CD4-positive, alpha-beta T cell (primary cell): ENCODE measurements at regions not wholly inside any gene's neighbourhood (a gene's known extent, or its start where the extent isn't known, plus 50 kb on each side); places are given as distances from the start of the nearest gene placed in this dataset.

Source experiments
- ATAC-seq: fragments of 200-7000 bp; cut with Tn5 transposase; one replicate; pipeline ENCODE4 v1.10.0; 2022; ENCODE audit warnings: mild to moderate bottlenecking; ENCODE audit not compliant: poor library complexity
- CTCF ChIA-PET: fragments of 350-600 bp; sonication (Branson Sonifier 250); formaldehyde crosslinking; loops from one replicate; lab custom pipeline; 2021; ENCODE audit warnings: antibody characterized with exemption, inconsistent platforms; lab: Charles Lee
- POLR2A ChIA-PET: fragments of 350-600 bp; sonication (Branson Sonifier 250); formaldehyde crosslinking; loops from one replicate; lab custom pipeline; 2021; ENCODE audit warnings: antibody characterized with exemption, inconsistent platforms; lab: Charles Lee
- DNase-seq, 14 experiments: peaks; one replicate each; pipeline ENCODE4 v3.0.0-alpha.2; 2013 to 2020; ENCODE audit warnings: mixed read lengths in 2 of 14
- H3K27ac ChIP-seq, 2 donors: one replicate each; pipeline versions ENCODE4 v1.5.1 to v1.7.0; 2013; ENCODE audit warnings: low read length in 2 of 2, low read depth in 1 of 2, mild to moderate bottlenecking in 1 of 2
- H3K27me3 ChIP-seq, 2 experiments: 1 replicate in 1 of 2; 2 replicates in 1 of 2; pipeline versions ENCODE4 v1.6.1 to v1.7.0; 2013; ENCODE audit warnings: low read length in 2 of 2, control low read depth in 1 of 2, mild to moderate bottlenecking in 1 of 2, moderate library complexity in 1 of 2; ENCODE audit not compliant: insufficient read depth in 2 of 2, control insufficient read depth in 1 of 2
- H3K36me3 ChIP-seq: one replicate; pipeline ENCODE4 v1.6.1; 2013; ENCODE audit warnings: low read length, control low read depth; ENCODE audit not compliant: insufficient read depth
- H3K4me1 ChIP-seq: one replicate; pipeline ENCODE4 v1.6.1; 2013; ENCODE audit warnings: low read length, control low read depth; ENCODE audit not compliant: insufficient read depth
- H3K4me3 ChIP-seq: one replicate; pipeline ENCODE4 v1.5.1; 2013; ENCODE audit warnings: mild to moderate bottlenecking, low read length, moderate library complexity
- H3K9me3 ChIP-seq, 2 experiments: 1 replicate in 1 of 2; 2 replicates in 1 of 2; pipeline versions ENCODE4 v1.6.1 to v1.7.0; 2013; ENCODE audit warnings: low read length in 2 of 2, mild to moderate bottlenecking in 2 of 2, control low read depth in 1 of 2, moderate library complexity in 1 of 2; ENCODE audit not compliant: control insufficient read depth in 1 of 2, insufficient read depth in 1 of 2
- H3K27ac Mint-ChIP-seq: one replicate; pipeline ENCODE4 v1.8.0; 2020; ENCODE audit warnings: mixed read lengths
- H3K27me3 Mint-ChIP-seq: one replicate; pipeline ENCODE4 v1.8.0; 2021; ENCODE audit warnings: mixed read lengths
- H3K36me3 Mint-ChIP-seq: one replicate; pipeline ENCODE4 v1.8.0; 2021; ENCODE audit warnings: low read depth, mixed read lengths
- H3K4me1 Mint-ChIP-seq: one replicate; pipeline ENCODE4 v1.8.0; 2021; ENCODE audit warnings: low read depth, mixed read lengths
- H3K4me3 Mint-ChIP-seq: one replicate; pipeline ENCODE4 v1.8.0; 2020; ENCODE audit warnings: mild to moderate bottlenecking, mixed read lengths
- H3K9me3 Mint-ChIP-seq: one replicate; pipeline ENCODE4 v1.8.0; 2020; ENCODE audit warnings: mixed read lengths
- CTCF ChIP-seq: fragments of 200-600 bp; IDR thresholded peaks from one replicate; pipeline ENCODE4 v1.8.0; 2022; ENCODE audit warnings: antibody characterized with exemption, mild to moderate bottlenecking
- intact Hi-C, 2 experiments: fragments of 100-400 bp; cut with DNase I in 1 of 2; cut with micrococcal nuclease in 1 of 2; formaldehyde crosslinking; loops; one replicate each; pipeline versions ENCODE4 v1.15.1 to v1.9.0; 2023 to 2025; cut with DNase I, micrococcal nuclease

GRCh38 chr1:101111461-101111860, 85.9 kb upstream of the DPH5 start:
- H3K27me3 ChIP-seq, result no peaks in the 10 kb centered on the region
- no peaks in the 10 kb centered on the region for H3K36me3 ChIP-seq
- ATAC-seq, result no peak
- Mint-ChIP-seq H3K36me3 (no peaks in the 10 kb centered on the region), H3K4me1 (peaks cover 66% of the 10 kb centered on the region), H3K4me3 (peak overlapping the region; percentile 73), H3K27ac (peak overlapping the region; percentile 94), H3K27me3 (no peaks in the 10 kb centered on the region), H3K9me3 (no peaks in the 10 kb centered on the region)
- intact Hi-C loops, result loop anchor here in 1 of 2 experiments (5.0 kb wide), 2 partner anchors 44 to 246 kb away; no protein-coding TSS in a partner anchor
- no peak for TF ChIP-seq CTCF
- no peak for DNase-seq
- peaks cover 23% of the 10 kb centered on the region for H3K4me1 ChIP-seq
- H3K4me3 ChIP-seq, result no peak overlapping the region
- ChIA-PET POLR2A (interaction anchor here (0.6 to 4.2 kb wide), 15 partner anchors 10 to 216 kb away, joined by 3 to 64 read pairs (median 4); partner anchors contain the start of gene S1PR1), CTCF (interaction anchor here (0.7 to 3.0 kb wide), 11 partner anchors 10 to 246 kb away, joined by 3 to 17 read pairs (median 6); partner anchors contain the start of gene S1PR1)
- peak overlapping the region; percentile 58 to 81 for H3K27ac ChIP-seq
- H3K9me3 ChIP-seq, result no peaks in the 10 kb centered on the region

- ChIA-PET POLR2A (interaction anchor here (4.2 kb wide), 1 partner anchor 128 kb away, joined by 64 read pairs; the partner anchor contains the start of gene S1PR1), CTCF (interaction anchor here (0.8 to 1.6 kb wide), 3 partner anchors 27 to 179 kb away, joined by 3 to 5 read pairs (median 3); no protein-coding TSS in a partner anchor)
- H3K9me3 Mint-ChIP-seq, result no peaks in the 10 kb centered on the region
- TF ChIP-seq CTCF, result no peak
- peaks cover 61% of the 10 kb centered on the region for H3K4me1 Mint-ChIP-seq
- ATAC-seq, result no peak
- H3K27me3 Mint-ChIP-seq, result no peaks in the 10 kb centered on the region
- Histone ChIP-seq H3K36me3 (no peaks in the 10 kb centered on the region), H3K9me3 (peaks cover 0 to 3% of the 10 kb centered on the region in 2 experiments), H3K27me3 (no peaks in the 10 kb centered on the region), H3K4me3 (no peak overlapping the region), H3K27ac (peak overlapping the region in 1 of 2 donors; percentile 28), H3K4me1 (peaks cover 23% of the 10 kb centered on the region)
- DNase-seq, result no peak
- intact Hi-C loops, result loop anchor here in 1 of 2 experiments (5.0 kb wide), 2 partner anchors 42 to 248 kb away; no protein-coding TSS in a partner anchor
- H3K4me3 Mint-ChIP-seq, result no peak overlapping the region
- no peaks in the 10 kb centered on the region for H3K36me3 Mint-ChIP-seq
- H3K27ac Mint-ChIP-seq, result peak overlapping the region; percentile 94
These were observed 84.2 kb upstream of the DPH5 start for GRCh38 chr1:101109791-101110190.

- ATAC-seq, result no peak
- H3K27ac Mint-ChIP-seq, result peak overlapping the region; percentile 94
These were observed 82.5 kb upstream of the DPH5 start for GRCh38 chr1:101108111-101108500.

More at GRCh38 chr1:101108111-101108500, 82.5 kb upstream of the DPH5 start:
- Mint-ChIP-seq H3K27me3 (no peaks in the 10 kb centered on the region), H3K4me1 (peaks cover 61% of the 10 kb centered on the region), H3K9me3 (no peaks in the 10 kb centered on the region), H3K4me3 (no peak overlapping the region), H3K36me3 (no peaks in the 10 kb centered on the region)
- H3K27me3 ChIP-seq, result no peaks in the 10 kb centered on the region
- no peak for TF ChIP-seq CTCF
- H3K4me3 ChIP-seq, result no peak overlapping the region
- H3K9me3 ChIP-seq, result peaks cover 0 to 3% of the 10 kb centered on the region in 2 experiments
- ChIA-PET CTCF (interaction anchor here (0.7 to 1.0 kb wide), 4 partner anchors 22 to 150 kb away, joined by 3 to 5 read pairs (median 3); no protein-coding TSS in a partner anchor), POLR2A (interaction anchor here (1.0 kb wide), 1 partner anchor 179 kb away, joined by 3 read pairs; no protein-coding TSS in a partner anchor)
- peaks cover 23% of the 10 kb centered on the region for H3K4me1 ChIP-seq
- DNase-seq, result peak in 2 of 14 experiments; percentile 8 to 35
- intact Hi-C loops, result no loop called here
- H3K27ac ChIP-seq, result no peak overlapping the region
- no peaks in the 10 kb centered on the region for H3K36me3 ChIP-seq
